Esophagus squamous epithelium (tissue), 5 donors: ENCODE measurements at regions not wholly inside any gene's neighbourhood (a gene's known extent, or its start where the extent isn't known, plus 50 kb on each side); places are given as distances from the start of the nearest gene placed in this dataset.

Experiments used
- DNase-seq: peaks from one replicate; lab custom pipeline; 2025; lab: John Stamatoyannopoulos, UW
- H3K27ac ChIP-seq, 4 donors: fragments of 200-600 bp; sonication (generic); one replicate each; pipeline ENCODE4 v1.5.1; 2016 to 2019; ENCODE audit warnings: mild to moderate bottlenecking in 1 of 4
- H3K27me3 ChIP-seq, 4 donors: fragments of 200-600 bp; sonication (generic); 1 replicate in 3 of 4; 2 replicates in 1 of 4; pipeline versions ENCODE4 v1.5.1 to v1.6.0; 2017 to 2021; ENCODE audit warnings: antibody characterized with exemption in 1 of 4
- H3K36me3 ChIP-seq, 3 donors: fragments of 200-600 bp; sonication (generic); one replicate each; pipeline ENCODE4 v1.5.1; 2016 to 2019
- H3K4me1 ChIP-seq, 3 donors: fragments of 200-600 bp; sonication (generic); one replicate each; pipeline ENCODE4 v1.5.1; 2017 to 2019
- H3K4me3 ChIP-seq, 4 donors: fragments of 200-600 bp; sonication (generic); 1 replicate in 3 of 4; 2 replicates in 1 of 4; pipeline ENCODE4 v1.5.1; 2016 to 2019; ENCODE audit warnings: mild to moderate bottlenecking in 2 of 4, moderate library complexity in 1 of 4
- H3K9me3 ChIP-seq, 3 donors: fragments of 200-600 bp; sonication (generic); one replicate each; pipeline ENCODE4 v1.5.1; 2016 to 2019
- CTCF ChIP-seq, 6 experiments: fragments of 450-650 bp in 4 of 6; fragments of 200-600 bp in 2 of 6; sonication (generic) in 2 of 6; IDR thresholded peaks; one replicate each; pipeline ENCODE4 v1.5.1; 2016 to 2019; ENCODE audit warnings: antibody characterized with exemption in 6 of 6, mild to moderate bottlenecking in 4 of 6, moderate library complexity in 4 of 6
- POLR2A ChIP-seq, 4 donors: fragments of 450-650 bp; IDR thresholded peaks; one replicate each; pipeline ENCODE4 v1.6.1; 2017; ENCODE audit warnings: antibody characterized with exemption in 4 of 4, mild to moderate bottlenecking in 4 of 4, moderate library complexity in 3 of 4
- WGBS, 2 donors: methylation state at CpG; one replicate each; pipeline ENCODE4 v1.1.5; 2018; 5-methylcytosine and 5-hydroxymethylcytosine counted together
- intact Hi-C: fragments of 100-400 bp; cut with DNase I; formaldehyde crosslinking; loops from one replicate; pipeline ENCODE4 v1.15.0; 2022
- donor health status: DM: yes; HTN: yes; CAD: no.

- no peaks in the 10 kb centered on the region for H3K36me3 ChIP-seq
- no peak for TF ChIP-seq CTCF (IDR thresholded peaks at IDR 0.05)
- no peak for TF ChIP-seq POLR2A (IDR thresholded peaks at IDR 0.05)
- no peak overlapping the region for H3K27ac ChIP-seq
- intact Hi-C loops, result loop anchor here (5.0 kb wide), 1 partner anchor 115 kb away; no protein-coding TSS in a partner anchor
- 78 to 89% methylated on average over 3 of the region's 3 CpGs for WGBS, 2 donors
- H3K27me3 ChIP-seq, result no peaks in the 10 kb centered on the region
- no peak overlapping the region for H3K4me3 ChIP-seq
- DNase-seq, result no peak
- no peaks in the 10 kb centered on the region for H3K9me3 ChIP-seq
- no peaks in the 10 kb centered on the region for H3K4me1 ChIP-seq
These were observed 360.2 kb upstream of the ROPN1 start for GRCh38 chr3:124352149-124352539.

GRCh38 chr3:124353691-124354090 lies 361.8 kb upstream of the ROPN1 start:
- Histone ChIP-seq H3K4me1 (no peaks in the 10 kb centered on the region), H3K27me3 (no peaks in the 10 kb centered on the region), H3K4me3 (no peak overlapping the region), H3K9me3 (no peaks in the 10 kb centered on the region), H3K27ac (no peak overlapping the region), H3K36me3 (no peaks in the 10 kb centered on the region)
- 66 to 76% methylated on average over 2 of the region's 2 CpGs for WGBS, 2 donors
- no peak for DNase-seq
- intact Hi-C loops, result loop anchor here (5.0 kb wide), 1 partner anchor 114 kb away; no protein-coding TSS in a partner anchor
- TF ChIP-seq POLR2A (IDR thresholded peaks at IDR 0.05) (no peak), CTCF (IDR thresholded peaks at IDR 0.05) (no peak)

GRCh38 chr3:124354150-124354549 lies 362.2 kb upstream of the ROPN1 start:
- Histone ChIP-seq H3K9me3 (no peaks in the 10 kb centered on the region), H3K4me1 (no peaks in the 10 kb centered on the region), H3K4me3 (no peak overlapping the region), H3K36me3 (no peaks in the 10 kb centered on the region), H3K27me3 (no peaks in the 10 kb centered on the region), H3K27ac (no peak overlapping the region)
- TF ChIP-seq POLR2A (IDR thresholded peaks at IDR 0.05) (no peak), CTCF (IDR thresholded peaks at IDR 0.05) (no peak)
- 73 to 78% methylated on average over 2 of the region's 2 CpGs for WGBS, 2 donors
- no peak for DNase-seq
- intact Hi-C loops, result loop anchor here (5.0 kb wide), 1 partner anchor 113 kb away; no protein-coding TSS in a partner anchor

GRCh38 chr3:124358156-124358555 lies 366.2 kb upstream of the ROPN1 start:
- WGBS, 2 donors, result 83 to 91% methylated on average over 3 of the region's 3 CpGs
- TF ChIP-seq POLR2A (IDR thresholded peaks at IDR 0.05), result no peak
- no peak for TF ChIP-seq CTCF (IDR thresholded peaks at IDR 0.05)
- no peak overlapping the region for H3K4me3 ChIP-seq
- H3K4me1 ChIP-seq, result no peaks in the 10 kb centered on the region
- no peak overlapping the region for H3K27ac ChIP-seq
- no peak for DNase-seq
- no peaks in the 10 kb centered on the region for H3K36me3 ChIP-seq
- no peaks in the 10 kb centered on the region for H3K27me3 ChIP-seq
- intact Hi-C loops, result no loop called here
- H3K9me3 ChIP-seq, result no peaks in the 10 kb centered on the region

GRCh38 chr3:124360155-124360554 lies 368.2 kb upstream of the ROPN1 start:
- H3K9me3 ChIP-seq, result no peaks in the 10 kb centered on the region
- no peaks in the 10 kb centered on the region for H3K36me3 ChIP-seq
- H3K4me1 ChIP-seq, result no peaks in the 10 kb centered on the region
- 87 to 90% methylated on average over 2 to 3 of the region's 3 CpGs for WGBS, 2 donors
- no peak for TF ChIP-seq POLR2A (IDR thresholded peaks at IDR 0.05)
- no peak for TF ChIP-seq CTCF (IDR thresholded peaks at IDR 0.05)
- no peak overlapping the region for H3K27ac ChIP-seq
- no peak overlapping the region for H3K4me3 ChIP-seq
- no peak for DNase-seq
- no peaks in the 10 kb centered on the region for H3K27me3 ChIP-seq
- intact Hi-C loops, result no loop called here
